Neuronal stem cell (in vitro differentiated cells): ENCODE measurements at regions not wholly inside any gene's neighbourhood (a gene's known extent, or its start where the extent isn't known, plus 50 kb on each side); places are given as distances from the start of the nearest gene placed in this dataset.

ENCODE experiments used
- DNase-seq: peaks from one replicate; pipeline ENCODE4 v3.0.0-alpha.2; 2013; ENCODE audit warnings: low spot score
- H2AFZ ChIP-seq: one replicate; pipeline ENCODE4 v1.6.1; 2013; ENCODE audit warnings: mild to moderate bottlenecking, low read length, inconsistent platforms
- H2AK5ac ChIP-seq: 2 replicates; pipeline ENCODE4 v1.6.1; 2013; ENCODE audit warnings: low read depth, mild to moderate bottlenecking, inconsistent platforms, low read length, moderate library complexity, mixed read lengths
- H2BK120ac ChIP-seq: 2 replicates; pipeline ENCODE4 v1.6.1; 2013; ENCODE audit warnings: low read depth, mild to moderate bottlenecking, inconsistent platforms, low read length, moderate library complexity, mixed read lengths
- H2BK12ac ChIP-seq: one replicate; pipeline ENCODE4 v1.6.1; 2013; ENCODE audit warnings: low read length, inconsistent platforms
- H2BK15ac ChIP-seq: 2 replicates; pipeline ENCODE4 v1.6.1; 2013; ENCODE audit warnings: mild to moderate bottlenecking, low read length, inconsistent platforms, mixed read lengths
- H2BK5ac ChIP-seq: one replicate; pipeline ENCODE4 v1.6.1; 2013; ENCODE audit warnings: inconsistent platforms, mild to moderate bottlenecking, low read length, moderate library complexity
- H3K14ac ChIP-seq: one replicate; pipeline ENCODE4 v1.6.1; 2013; ENCODE audit warnings: low read length, inconsistent platforms
- H3K18ac ChIP-seq: 2 replicates; pipeline ENCODE4 v1.6.1; 2013; ENCODE audit warnings: low read length, inconsistent platforms
- H3K23ac ChIP-seq: 2 replicates; pipeline ENCODE4 v1.6.1; 2013; ENCODE audit warnings: low read depth, mild to moderate bottlenecking, mixed read lengths, low read length, inconsistent platforms; ENCODE audit not compliant: poor library complexity
- H3K27ac ChIP-seq: replicated peaks from 3 replicates; pipeline ENCODE4 v1.5.1; 2013; ENCODE audit warnings: low read length, inconsistent platforms
- H3K27me3 ChIP-seq, 3 experiments: 2 replicates each; pipeline ENCODE4 v1.6.1; 2013; ENCODE audit warnings: low read length in 3 of 3, mild to moderate bottlenecking in 2 of 3, inconsistent platforms in 1 of 3, low read depth in 1 of 3, mixed read lengths in 1 of 3, moderate library complexity in 1 of 3; ENCODE audit not compliant: control insufficient read depth in 3 of 3, insufficient read depth in 3 of 3
- H3K36me3 ChIP-seq, 2 donors: replicated peaks in 1 of 2; 2 replicates each; pipeline ENCODE4 v1.6.1; 2013; ENCODE audit warnings: low read length in 2 of 2; ENCODE audit not compliant: control insufficient read depth in 2 of 2, insufficient read depth in 2 of 2
- H3K4ac ChIP-seq: 2 replicates; pipeline ENCODE4 v1.6.1; 2013; ENCODE audit warnings: inconsistent platforms, mild to moderate bottlenecking, low read length, moderate library complexity
- H3K4me1 ChIP-seq, 2 donors: 1 replicate in 1 of 2; 2 replicates in 1 of 2; pipeline ENCODE4 v1.6.1; 2013; ENCODE audit warnings: low read length in 2 of 2, low read depth in 1 of 2; ENCODE audit not compliant: control insufficient read depth in 2 of 2, insufficient read depth in 1 of 2
- H3K4me2 ChIP-seq: one replicate; pipeline ENCODE4 v1.6.1; 2013; ENCODE audit warnings: mild to moderate bottlenecking, low read length, inconsistent platforms; ENCODE audit not compliant: insufficient read depth, poor library complexity, severe bottlenecking
- H3K4me3 ChIP-seq, 2 donors: 2 replicates each; pipeline ENCODE4 v1.5.1; 2013; ENCODE audit warnings: low read length in 2 of 2, mild to moderate bottlenecking in 2 of 2, inconsistent platforms in 1 of 2, moderate library complexity in 1 of 2
- H3K79me1 ChIP-seq: one replicate; pipeline ENCODE4 v1.6.1; 2013; ENCODE audit warnings: low read depth, mild to moderate bottlenecking, inconsistent platforms, low read length, moderate library complexity
- H3K9ac ChIP-seq: one replicate; pipeline ENCODE4 v1.6.1; 2013; ENCODE audit warnings: mild to moderate bottlenecking, low read depth, low read length, inconsistent platforms; ENCODE audit not compliant: poor library complexity
- H3K9me3 ChIP-seq, 2 donors: replicated peaks in 1 of 2; 2 replicates each; pipeline versions ENCODE3 to v1.6.1; 2013; ENCODE audit warnings: low read length in 2 of 2, mild to moderate bottlenecking in 2 of 2, inconsistent platforms in 1 of 2, low read depth in 1 of 2, mixed read lengths in 1 of 2, moderate library complexity in 1 of 2; ENCODE audit not compliant: control insufficient read depth in 2 of 2, insufficient read depth in 1 of 2
- H4K8ac ChIP-seq: one replicate; pipeline ENCODE4 v1.6.1; 2013; ENCODE audit warnings: low read depth, mild to moderate bottlenecking, inconsistent platforms, low read length, moderate library complexity
- H4K91ac ChIP-seq: one replicate; pipeline ENCODE4 v1.6.1; 2013; ENCODE audit warnings: low read length, low read depth, mild to moderate bottlenecking, inconsistent platforms; ENCODE audit not compliant: poor library complexity
- WGBS, 2 donors: extraction: QIAGEN DNeasy Blood & Tissue Kit; methylation state at CpG; one replicate each; pipeline ENCODE4 v1.1.7; 2013; ENCODE audit warnings: missing lambda C conversion rate in 2 of 2, mixed read lengths in 1 of 2; ENCODE audit not compliant: insufficient read length in 2 of 2, insufficient replicate concordance in 1 of 2; ENCODE audit errors: extremely low coverage in 2 of 2; 5-methylcytosine and 5-hydroxymethylcytosine counted together

DNA sequence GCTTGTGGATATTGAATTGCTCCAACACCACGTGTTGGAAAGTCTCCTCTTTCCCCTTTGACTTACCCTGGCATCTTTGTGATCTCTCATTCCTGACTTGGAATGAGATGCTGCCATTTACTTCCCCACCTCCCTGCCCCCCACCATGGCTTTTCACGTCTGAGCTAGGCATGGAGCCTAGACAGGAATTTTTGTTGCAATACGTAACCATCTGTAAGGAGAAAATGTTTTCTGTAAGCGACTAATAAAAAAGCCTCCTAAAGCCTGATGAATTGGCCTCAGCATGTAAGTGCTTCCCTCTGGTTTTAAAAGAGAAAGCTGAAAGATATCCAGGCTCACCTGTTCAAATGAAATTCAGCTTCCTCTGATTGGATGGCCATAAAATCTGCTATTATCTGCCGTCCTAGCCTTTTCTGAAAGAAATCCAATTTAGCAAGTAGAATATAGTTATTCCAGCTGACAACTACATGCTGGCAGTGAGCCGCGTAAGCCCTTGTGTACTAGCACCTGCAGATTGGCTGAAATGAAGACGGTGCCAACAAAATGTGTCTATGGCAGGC is 200.1 kb downstream of the NSG2 start:
- Histone ChIP-seq H3K4me3 (no peak overlapping the region), H2BK12ac (no peak overlapping the region), H3K23ac (no peak overlapping the region), H2BK120ac (no peak overlapping the region), H2BK15ac (no peak overlapping the region), H2BK5ac (no peak overlapping the region), H3K27ac (no peak overlapping the region), H3K14ac (no peak overlapping the region), H2AFZ (no peak overlapping the region), H3K36me3 (no peaks in the 10 kb centered on the region), H4K8ac (no peak overlapping the region), H4K91ac (no peak overlapping the region), H2AK5ac (no peak overlapping the region), H3K4me2 (no peak overlapping the region), H3K9ac (no peak overlapping the region), H3K9me3 (peaks cover 0 to 3% of the 10 kb centered on the region in 2 donors), H3K4ac (no peak overlapping the region), H3K18ac (no peak overlapping the region), H3K27me3 (no peaks in the 10 kb centered on the region), H3K4me1 (peaks cover 0 to 12% of the 10 kb centered on the region in 2 donors), H3K79me1 (no peaks in the 10 kb centered on the region)
- no CpG with 5 or more reads among the region's 8 CpGs for WGBS, 2 donors
- DNase-seq, result no peak

DNA sequence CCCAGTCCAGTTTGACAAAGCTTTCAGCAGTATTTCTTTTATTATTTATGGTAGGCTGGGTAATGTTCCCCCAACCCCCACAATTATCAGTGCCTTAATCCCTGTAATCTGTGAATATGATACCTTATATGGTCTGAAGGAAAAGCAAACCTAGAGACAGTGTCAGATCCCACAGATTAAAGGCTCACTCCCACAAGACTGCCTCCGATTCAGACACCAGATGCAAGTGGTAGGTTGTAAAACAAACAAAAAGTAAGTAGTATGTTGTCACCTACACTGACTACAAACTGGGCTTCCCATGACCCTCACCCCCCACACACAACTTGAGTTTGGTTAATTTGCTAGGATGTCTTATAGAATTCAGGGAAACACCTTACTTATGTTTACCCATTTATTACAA is 201.2 kb downstream of the NSG2 start:
- no peak overlapping the region for H3K14ac ChIP-seq
- no peak overlapping the region for H2BK5ac ChIP-seq
- no peak for DNase-seq
- no peak overlapping the region for H3K9ac ChIP-seq
- no peak overlapping the region for H2AK5ac ChIP-seq
- H3K9me3 ChIP-seq, result peaks cover 0 to 3% of the 10 kb centered on the region in 2 donors
- no peak overlapping the region for H3K18ac ChIP-seq
- H3K4ac ChIP-seq, result no peak overlapping the region
- no peaks in the 10 kb centered on the region for H3K27me3 ChIP-seq
- no peak overlapping the region for H2BK12ac ChIP-seq
- no peak overlapping the region for H3K4me2 ChIP-seq
- H3K4me3 ChIP-seq, result no peak overlapping the region
- no peak overlapping the region for H2BK120ac ChIP-seq
- WGBS, 2 donors, result no CpG with 5 or more reads among the region's 1 CpG
- H2AFZ ChIP-seq, result no peak overlapping the region
- no peaks in the 10 kb centered on the region for H3K79me1 ChIP-seq
- peaks cover 0 to 12% of the 10 kb centered on the region in 2 donors for H3K4me1 ChIP-seq
- no peaks in the 10 kb centered on the region for H3K36me3 ChIP-seq
- no peak overlapping the region for H2BK15ac ChIP-seq
- no peak overlapping the region for H3K27ac ChIP-seq
- no peak overlapping the region for H3K23ac ChIP-seq
- no peak overlapping the region for H4K8ac ChIP-seq
- H4K91ac ChIP-seq, result no peak overlapping the region

DNA sequence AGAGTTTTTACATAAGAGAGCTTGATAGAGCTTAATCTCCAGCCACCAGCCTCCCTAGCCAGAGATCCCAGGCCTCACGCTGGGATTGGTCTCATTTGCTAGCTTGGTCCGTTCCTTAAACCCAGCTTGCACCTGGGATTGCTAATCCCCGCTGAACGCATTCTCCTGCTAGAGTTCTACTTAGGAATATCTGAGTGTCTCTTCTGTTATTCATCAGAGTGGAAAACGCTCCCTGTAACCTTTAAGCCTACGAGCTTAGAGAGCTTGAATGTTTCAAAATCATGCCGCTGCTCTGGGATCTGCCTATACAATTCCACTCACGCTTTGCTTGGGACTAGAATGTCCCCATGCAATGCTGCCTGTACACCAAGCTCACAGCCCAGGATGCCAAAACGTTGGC is 201.8 kb downstream of the NSG2 start:
- H3K9me3 ChIP-seq, result peaks cover 0 to 3% of the 10 kb centered on the region in 2 donors
- H3K9ac ChIP-seq, result no peak overlapping the region
- H2AK5ac ChIP-seq, result no peak overlapping the region
- peaks cover 0 to 12% of the 10 kb centered on the region in 2 donors for H3K4me1 ChIP-seq
- no peaks in the 10 kb centered on the region for H3K36me3 ChIP-seq
- H3K4me2 ChIP-seq, result no peak overlapping the region
- no peak overlapping the region for H3K23ac ChIP-seq
- no peaks in the 10 kb centered on the region for H3K27me3 ChIP-seq
- no peak overlapping the region for H3K4ac ChIP-seq
- H2BK15ac ChIP-seq, result no peak overlapping the region
- H3K4me3 ChIP-seq, result no peak overlapping the region
- no peaks in the 10 kb centered on the region for H3K79me1 ChIP-seq
- DNase-seq, result no peak
- no peak overlapping the region for H2BK12ac ChIP-seq
- no peak overlapping the region for H3K14ac ChIP-seq
- WGBS, 2 donors, result no CpG with 5 or more reads among the region's 9 CpGs
- no peak overlapping the region for H2BK5ac ChIP-seq
- H2AFZ ChIP-seq, result no peak overlapping the region
- no peak overlapping the region for H2BK120ac ChIP-seq
- no peak overlapping the region for H4K8ac ChIP-seq
- no peak overlapping the region for H3K18ac ChIP-seq
- H3K27ac ChIP-seq, result no peak overlapping the region
- H4K91ac ChIP-seq, result no peak overlapping the region

DNA sequence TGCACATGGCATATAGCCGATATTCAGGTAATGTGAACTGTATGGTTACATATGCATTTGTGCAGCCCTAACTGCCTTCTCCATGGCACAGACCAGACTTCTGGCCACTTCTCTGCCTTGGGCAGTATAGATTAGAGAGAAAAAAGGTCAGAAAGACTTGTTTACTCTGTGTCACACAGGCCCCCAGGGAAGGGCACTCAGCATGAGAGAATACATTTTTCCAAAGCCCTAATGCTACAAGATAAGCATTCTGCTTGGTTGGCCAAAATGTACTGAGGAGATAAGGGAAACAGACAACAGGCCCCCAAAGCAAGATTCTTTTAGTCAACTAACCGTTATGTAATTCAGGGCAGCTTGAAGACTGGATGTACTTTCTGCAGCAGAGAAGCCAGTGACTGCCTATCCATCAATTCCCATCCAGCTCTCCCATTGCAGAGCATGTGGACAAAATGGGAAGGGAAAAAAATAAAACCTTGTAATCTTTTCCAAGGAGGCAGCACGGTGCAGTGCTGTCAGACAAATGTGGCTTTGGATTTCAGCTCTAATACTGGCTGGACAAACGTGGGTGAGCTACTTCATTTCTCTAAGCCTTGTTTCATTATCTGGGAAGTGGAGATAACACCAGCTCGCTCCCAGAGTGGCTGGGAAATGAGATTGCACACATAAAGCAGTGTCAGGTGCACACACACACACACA is 205.9 kb downstream of the NSG2 start:
- WGBS, 2 donors, result no CpG with 5 or more reads among the region's 5 CpGs
- no peak overlapping the region for H2BK15ac ChIP-seq
- DNase-seq, result no peak

More for the DNA sequence above, 205.9 kb downstream of the NSG2 start:
- H3K4ac ChIP-seq, result no peak overlapping the region
- H2BK120ac ChIP-seq, result no peak overlapping the region
- H3K4me3 ChIP-seq, result no peak overlapping the region
- no peak overlapping the region for H3K4me2 ChIP-seq
- H2BK12ac ChIP-seq, result no peak overlapping the region
- H3K36me3 ChIP-seq, result no peaks in the 10 kb centered on the region
- H3K27ac ChIP-seq, result no peak overlapping the region
- no peak overlapping the region for H2BK5ac ChIP-seq
- H4K8ac ChIP-seq, result no peak overlapping the region
- peaks cover 0 to 3% of the 10 kb centered on the region in 2 donors for H3K9me3 ChIP-seq
- no peak overlapping the region for H2AK5ac ChIP-seq
- no peak overlapping the region for H3K18ac ChIP-seq
- H2AFZ ChIP-seq, result no peak overlapping the region
- H3K14ac ChIP-seq, result no peak overlapping the region
- H3K23ac ChIP-seq, result no peak overlapping the region
- peaks cover 0 to 10% of the 10 kb centered on the region in 2 donors for H3K4me1 ChIP-seq
- no peaks in the 10 kb centered on the region for H3K79me1 ChIP-seq
- no peaks in the 10 kb centered on the region for H3K27me3 ChIP-seq
- H3K9ac ChIP-seq, result no peak overlapping the region
- no peak overlapping the region for H4K91ac ChIP-seq
